Skeletal muscle tissue (tissue), 3 donors: ENCODE measurements at regions not wholly inside any gene's neighbourhood (a gene's known extent, or its start where the extent isn't known, plus 50 kb on each side); places are given as distances from the start of the nearest gene placed in this dataset.

ENCODE experiments used
- H3K27ac ChIP-seq: one replicate; pipeline ENCODE4 v1.7.0; 2013; ENCODE audit warnings: mild to moderate bottlenecking, low read depth, low read length, inconsistent platforms
- H3K27me3 ChIP-seq, 3 donors: one replicate each; pipeline ENCODE4 v1.7.0; 2013; ENCODE audit warnings: low read length in 3 of 3; ENCODE audit not compliant: control insufficient read depth in 3 of 3, insufficient read depth in 3 of 3
- H3K36me3 ChIP-seq, 3 donors: one replicate each; pipeline ENCODE4 v1.7.0; 2013; ENCODE audit warnings: low read length in 3 of 3; ENCODE audit not compliant: control insufficient read depth in 3 of 3, insufficient read depth in 3 of 3
- H3K4me1 ChIP-seq, 3 donors: one replicate each; pipeline ENCODE4 v1.7.0; 2013; ENCODE audit warnings: low read length in 3 of 3, mild to moderate bottlenecking in 3 of 3; ENCODE audit not compliant: control insufficient read depth in 3 of 3, insufficient read depth in 3 of 3
- H3K4me3 ChIP-seq, 3 donors: one replicate each; pipeline ENCODE4 v1.7.0; 2013; ENCODE audit warnings: low read length in 3 of 3
- H3K9ac ChIP-seq, 3 donors: one replicate each; pipeline ENCODE4 v1.7.0; 2013; ENCODE audit warnings: low read length in 3 of 3, mild to moderate bottlenecking in 3 of 3, moderate library complexity in 2 of 3, low read depth in 1 of 3
- H3K9me3 ChIP-seq, 3 donors: one replicate each; pipeline ENCODE4 v1.7.0; 2013; ENCODE audit warnings: low read length in 3 of 3; ENCODE audit not compliant: control insufficient read depth in 3 of 3
- donor health status: Osteomylitis.

GRCh38 chr6:85157311-85157710 lies 292.6 kb upstream of the NT5E start:
- Histone ChIP-seq H3K4me1 (no peaks in the 10 kb centered on the region), H3K9ac (no peak overlapping the region), H3K36me3 (no peaks in the 10 kb centered on the region), H3K4me3 (no peak overlapping the region), H3K27ac (no peak overlapping the region), H3K27me3 (peaks cover 0 to 2% (median 0%) of the 10 kb centered on the region in 3 donors), H3K9me3 (no peaks in the 10 kb centered on the region)

- no peak overlapping the region for H3K4me3 ChIP-seq
- H3K4me1 ChIP-seq: no peaks in the 10 kb centered on the region
- no peaks in the 10 kb centered on the region for H3K27me3 ChIP-seq
- H3K9ac ChIP-seq: no peak overlapping the region
- no peaks in the 10 kb centered on the region for H3K36me3 ChIP-seq
- no peak overlapping the region for H3K27ac ChIP-seq
- no peaks in the 10 kb centered on the region for H3K9me3 ChIP-seq
Measured at GRCh38 chr6:85143676-85144075, 306.2 kb upstream of the NT5E start.

- Histone ChIP-seq H3K9ac (no peak overlapping the region), H3K4me3 (no peak overlapping the region), H3K27ac (no peak overlapping the region), H3K36me3 (no peaks in the 10 kb centered on the region), H3K4me1 (no peaks in the 10 kb centered on the region), H3K27me3 (no peaks in the 10 kb centered on the region), H3K9me3 (no peaks in the 10 kb centered on the region)
Measured at GRCh38 chr6:85137865-85138264, 312.0 kb upstream of the NT5E start.

GRCh38 chr6:85136310-85136709 lies 313.6 kb upstream of the NT5E start:
- H3K36me3 ChIP-seq: no peaks in the 10 kb centered on the region
- H3K27me3 ChIP-seq: no peaks in the 10 kb centered on the region
- H3K27ac ChIP-seq: no peak overlapping the region
- no peak overlapping the region for H3K4me3 ChIP-seq
- H3K4me1 ChIP-seq: no peaks in the 10 kb centered on the region
- H3K9ac ChIP-seq: no peak overlapping the region
- no peaks in the 10 kb centered on the region for H3K9me3 ChIP-seq

GRCh38 chr6:85135376-85136094 lies 314.3 kb upstream of the NT5E start:
- Histone ChIP-seq H3K36me3 (no peaks in the 10 kb centered on the region), H3K4me3 (no peak overlapping the region), H3K9ac (no peak overlapping the region), H3K27me3 (no peaks in the 10 kb centered on the region), H3K27ac (no peak overlapping the region), H3K9me3 (no peaks in the 10 kb centered on the region), H3K4me1 (no peaks in the 10 kb centered on the region)

- no peaks in the 10 kb centered on the region for H3K27me3 ChIP-seq
- H3K9me3 ChIP-seq: no peaks in the 10 kb centered on the region
- H3K27ac ChIP-seq: no peak overlapping the region
- no peaks in the 10 kb centered on the region for H3K4me1 ChIP-seq
- H3K36me3 ChIP-seq: no peaks in the 10 kb centered on the region
- H3K9ac ChIP-seq: no peak overlapping the region
- no peak overlapping the region for H3K4me3 ChIP-seq
Measured at GRCh38 chr6:85134172-85134571, 315.7 kb upstream of the NT5E start.

GRCh38 chr6:85132091-85132490 lies 317.8 kb upstream of the NT5E start:
- no peak overlapping the region for H3K9ac ChIP-seq
- no peaks in the 10 kb centered on the region for H3K36me3 ChIP-seq
- H3K27me3 ChIP-seq: no peaks in the 10 kb centered on the region
- no peak overlapping the region for H3K27ac ChIP-seq
- no peaks in the 10 kb centered on the region for H3K9me3 ChIP-seq
- no peaks in the 10 kb centered on the region for H3K4me1 ChIP-seq
- H3K4me3 ChIP-seq: no peak overlapping the region

GRCh38 chr6:85130743-85131142 lies 319.1 kb upstream of the NT5E start:
- Histone ChIP-seq H3K27ac (no peak overlapping the region), H3K36me3 (no peaks in the 10 kb centered on the region), H3K9me3 (no peaks in the 10 kb centered on the region), H3K9ac (no peak overlapping the region), H3K4me1 (no peaks in the 10 kb centered on the region), H3K27me3 (no peaks in the 10 kb centered on the region), H3K4me3 (no peak overlapping the region)

GRCh38 chr6:85129881-85130280 lies 320.0 kb upstream of the NT5E start:
- Histone ChIP-seq H3K27me3 (no peaks in the 10 kb centered on the region), H3K9me3 (no peaks in the 10 kb centered on the region), H3K4me3 (no peak overlapping the region), H3K4me1 (no peaks in the 10 kb centered on the region), H3K27ac (no peak overlapping the region), H3K36me3 (no peaks in the 10 kb centered on the region), H3K9ac (no peak overlapping the region)

- Histone ChIP-seq H3K36me3 (no peaks in the 10 kb centered on the region), H3K27me3 (no peaks in the 10 kb centered on the region), H3K4me3 (no peak overlapping the region), H3K9me3 (no peaks in the 10 kb centered on the region), H3K27ac (no peak overlapping the region), H3K4me1 (no peaks in the 10 kb centered on the region), H3K9ac (no peak overlapping the region)
Measured at GRCh38 chr6:85128781-85129180, 321.1 kb upstream of the NT5E start.
